Loucy (cell line): ENCODE measurements at regions not wholly inside any gene's neighbourhood (a gene's known extent, or its start where the extent isn't known, plus 50 kb on each side); places are given as distances from the start of the nearest gene placed in this dataset.

Experiments used
- EZH2phosphoT487 ChIP-seq: fragments of 200-600 bp; IDR thresholded peaks from 2 replicates; pipeline ENCODE4 v1.6.1; 2018; ENCODE audit warnings: antibody characterized with exemption, mild to moderate bottlenecking, moderate library complexity, borderline replicate concordance
- TF ChIP-seq, protein P1 (sequence below): fragments of 200-600 bp; sonication (generic); conservative IDR thresholded peaks from 2 replicates; pipeline ENCODE4 v1.5.1; 2014; ENCODE audit warnings: mild to moderate bottlenecking, antibody characterized with exemption, low read length

DNA sequence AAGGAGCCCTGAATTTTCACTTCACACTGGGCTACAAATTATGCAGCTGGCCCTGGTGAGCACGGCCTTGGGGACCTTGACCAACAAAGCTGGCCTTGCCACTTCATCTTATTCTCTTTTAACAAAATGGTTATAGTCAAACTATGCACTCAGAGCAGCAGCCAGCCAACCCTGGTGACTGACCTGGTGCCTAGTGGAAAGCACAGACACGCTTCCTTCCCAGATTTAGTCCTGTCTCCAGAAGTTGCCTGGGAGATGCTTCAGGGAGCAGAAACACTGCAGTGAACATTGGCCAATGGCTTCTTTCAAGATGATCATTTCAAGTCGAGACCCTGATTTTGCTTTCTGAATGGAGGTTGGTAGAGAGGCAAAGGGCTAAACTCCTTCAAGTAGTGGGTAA, 249.3 kb downstream of the SIPA1L2 start:
- TF ChIP-seq, protein P1, sequence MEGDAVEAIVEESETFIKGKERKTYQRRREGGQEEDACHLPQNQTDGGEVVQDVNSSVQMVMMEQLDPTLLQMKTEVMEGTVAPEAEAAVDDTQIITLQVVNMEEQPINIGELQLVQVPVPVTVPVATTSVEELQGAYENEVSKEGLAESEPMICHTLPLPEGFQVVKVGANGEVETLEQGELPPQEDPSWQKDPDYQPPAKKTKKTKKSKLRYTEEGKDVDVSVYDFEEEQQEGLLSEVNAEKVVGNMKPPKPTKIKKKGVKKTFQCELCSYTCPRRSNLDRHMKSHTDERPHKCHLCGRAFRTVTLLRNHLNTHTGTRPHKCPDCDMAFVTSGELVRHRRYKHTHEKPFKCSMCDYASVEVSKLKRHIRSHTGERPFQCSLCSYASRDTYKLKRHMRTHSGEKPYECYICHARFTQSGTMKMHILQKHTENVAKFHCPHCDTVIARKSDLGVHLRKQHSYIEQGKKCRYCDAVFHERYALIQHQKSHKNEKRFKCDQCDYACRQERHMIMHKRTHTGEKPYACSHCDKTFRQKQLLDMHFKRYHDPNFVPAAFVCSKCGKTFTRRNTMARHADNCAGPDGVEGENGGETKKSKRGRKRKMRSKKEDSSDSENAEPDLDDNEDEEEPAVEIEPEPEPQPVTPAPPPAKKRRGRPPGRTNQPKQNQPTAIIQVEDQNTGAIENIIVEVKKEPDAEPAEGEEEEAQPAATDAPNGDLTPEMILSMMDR, result no peak
- no peak for TF ChIP-seq EZH2phosphoT487
